Left forelimb (tissue), 1 donor: ENCODE measurements at regions not wholly inside any gene's neighbourhood (a gene's known extent, or its start where the extent isn't known, plus 50 kb on each side); places are given as distances from the start of the nearest gene placed in this dataset.
"Not testable (repeated sequence)": the region's sequence is repeated elsewhere in the genome, so short reads cannot be mapped to it uniquely, and the experiment has no call there.

ENCODE experiments used
- DNase-seq: peaks from one replicate; pipeline ENCODE4 v3.0.0-alpha.2; 2018; ENCODE audit warnings: low spot score

GRCh38 chr1:82371844-82372498 is 571.2 kb downstream of the ADGRL2 start:
- no peak for DNase-seq

- no peak for DNase-seq
Observed at GRCh38 chr1:82367456-82367855, 566.7 kb downstream of the ADGRL2 start.

GRCh38 chr1:82366689-82367088 is 566.0 kb downstream of the ADGRL2 start:
- DNase-seq, result no peak

- not testable (repeated sequence) for DNase-seq
Observed at GRCh38 chr1:82359541-82359940, 558.8 kb downstream of the ADGRL2 start.

GRCh38 chr1:82358706-82359105 is 558.0 kb downstream of the ADGRL2 start:
- DNase-seq, result not testable (repeated sequence)

- DNase-seq, result not testable (repeated sequence)
Observed at GRCh38 chr1:82354546-82354945, 553.8 kb downstream of the ADGRL2 start.

GRCh38 chr1:82348487-82348886 is 547.8 kb downstream of the ADGRL2 start:
- DNase-seq, result no peak

GRCh38 chr1:82346141-82346540 is 545.4 kb downstream of the ADGRL2 start:
- no peak for DNase-seq

GRCh38 chr1:82343381-82343780 is 542.6 kb downstream of the ADGRL2 start:
- no peak for DNase-seq

GRCh38 chr1:82337635-82338034 is 536.9 kb downstream of the ADGRL2 start:
- DNase-seq, result no peak

GRCh38 chr1:82330330-82330729 is 529.6 kb downstream of the ADGRL2 start:
- DNase-seq, result no peak

- DNase-seq, result no peak
Observed at GRCh38 chr1:82329226-82329625, 528.5 kb downstream of the ADGRL2 start.

GRCh38 chr1:82323144-82323841 is 522.6 kb downstream of the ADGRL2 start:
- no peak for DNase-seq

- no peak for DNase-seq
Observed at GRCh38 chr1:82321794-82322193, 521.1 kb downstream of the ADGRL2 start.

GRCh38 chr1:82319546-82319945 is 518.8 kb downstream of the ADGRL2 start:
- no peak for DNase-seq

GRCh38 chr1:82318921-82319320 is 518.2 kb downstream of the ADGRL2 start:
- DNase-seq, result no peak

GRCh38 chr1:82318265-82318664 is 517.5 kb downstream of the ADGRL2 start:
- no peak for DNase-seq

GRCh38 chr1:82317671-82318070 is 516.9 kb downstream of the ADGRL2 start:
- no peak for DNase-seq

- DNase-seq, result no peak
Observed at GRCh38 chr1:82299656-82300055, 498.9 kb downstream of the ADGRL2 start.

- DNase-seq, result no peak
Observed at GRCh38 chr1:82299056-82299455, 498.3 kb downstream of the ADGRL2 start.

GRCh38 chr1:82297139-82297896 is 496.6 kb downstream of the ADGRL2 start:
- DNase-seq, result no peak

- DNase-seq, result no peak
Observed at GRCh38 chr1:82287556-82287955, 486.8 kb downstream of the ADGRL2 start.

GRCh38 chr1:82284213-82284612 is 483.5 kb downstream of the ADGRL2 start:
- DNase-seq, result no peak
